ENCODE measurements at regions not wholly inside any gene's neighbourhood (a gene's known extent, or its start where the extent isn't known, plus 50 kb on each side); places are given as distances from the start of the nearest gene placed in this dataset.

- no peak for FAIRE-seq
- H3K4me3 ChIP-seq (replicated peaks in 1 of 3; ENCODE audit: insufficient read depth in 1 of 3, low read depth in 1 of 3, low read length in 3 of 3) = no peak overlapping the region
- H3K4me1 ChIP-seq (ENCODE audit: control insufficient read depth, extremely low read depth, insufficient read depth, low read length) = peaks cover 3% of the 10 kb centered on the region
- no peak overlapping the region for H3K4me2 ChIP-seq (ENCODE audit: insufficient read depth, low read length)
- dilution Hi-C loops (cut with MboI; ENCODE audit: extremely low pct_ligation_motif_present, low sequenced_read_pairs) = no loop called here
- POLR2A ChIA-PET = no interaction called here
- no peaks in the 10 kb centered on the region for H3K27me3 ChIP-seq (ENCODE audit: control insufficient read depth in 2 of 2, insufficient read depth in 2 of 2, low read length in 2 of 2)
- intact Hi-C loops (cut with micrococcal nuclease) = loop anchor here (1.0 kb wide), 1 partner anchor 123 kb away; no protein-coding TSS in a partner anchor
- no peaks in the 10 kb centered on the region for H3K36me3 ChIP-seq (ENCODE audit: control insufficient read depth in 2 of 2, extremely low read depth in 1 of 2, insufficient read depth in 2 of 2, low read length in 2 of 2)
- H3K9ac ChIP-seq (replicated peaks; ENCODE audit: extremely low read depth, insufficient read depth, low read length) = no peak overlapping the region
- no peak for TF ChIP-seq FOS (IDR thresholded peaks at IDR 0.05; ENCODE audit: borderline replicate concordance, insufficient read depth, low read length)
- no peak for TF ChIP-seq MAX (IDR thresholded peaks at IDR 0.05; ENCODE audit: insufficient read depth, insufficient read length)
- TF ChIP-seq MYC (IDR thresholded peaks at IDR 0.05; ENCODE audit: low read depth, low read length) = no peak
- TF ChIP-seq, protein P1, sequence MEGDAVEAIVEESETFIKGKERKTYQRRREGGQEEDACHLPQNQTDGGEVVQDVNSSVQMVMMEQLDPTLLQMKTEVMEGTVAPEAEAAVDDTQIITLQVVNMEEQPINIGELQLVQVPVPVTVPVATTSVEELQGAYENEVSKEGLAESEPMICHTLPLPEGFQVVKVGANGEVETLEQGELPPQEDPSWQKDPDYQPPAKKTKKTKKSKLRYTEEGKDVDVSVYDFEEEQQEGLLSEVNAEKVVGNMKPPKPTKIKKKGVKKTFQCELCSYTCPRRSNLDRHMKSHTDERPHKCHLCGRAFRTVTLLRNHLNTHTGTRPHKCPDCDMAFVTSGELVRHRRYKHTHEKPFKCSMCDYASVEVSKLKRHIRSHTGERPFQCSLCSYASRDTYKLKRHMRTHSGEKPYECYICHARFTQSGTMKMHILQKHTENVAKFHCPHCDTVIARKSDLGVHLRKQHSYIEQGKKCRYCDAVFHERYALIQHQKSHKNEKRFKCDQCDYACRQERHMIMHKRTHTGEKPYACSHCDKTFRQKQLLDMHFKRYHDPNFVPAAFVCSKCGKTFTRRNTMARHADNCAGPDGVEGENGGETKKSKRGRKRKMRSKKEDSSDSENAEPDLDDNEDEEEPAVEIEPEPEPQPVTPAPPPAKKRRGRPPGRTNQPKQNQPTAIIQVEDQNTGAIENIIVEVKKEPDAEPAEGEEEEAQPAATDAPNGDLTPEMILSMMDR (IDR thresholded peaks at IDR 0.05; ENCODE audit: extremely low read depth in 1 of 2, insufficient read depth in 1 of 2, low read depth in 1 of 2, low read length in 2 of 2) = no peak
- no peak for TF ChIP-seq POLR2A (IDR thresholded peaks at IDR 0.05; ENCODE audit: low read depth, low read length)
- no peaks in the 10 kb centered on the region for H4K20me1 ChIP-seq (replicated peaks; ENCODE audit: control insufficient read depth, extremely low read depth, insufficient read depth, low read length)
- no peaks in the 10 kb centered on the region for H3K79me2 ChIP-seq (ENCODE audit: control insufficient read depth, insufficient read depth, low read length)
- DNase-seq (ENCODE audit: low read depth, low spot score) = peak; percentile 43
- H3K27ac ChIP-seq (ENCODE audit: insufficient read depth, low read depth, low read length) = peak overlapping the region; percentile 11
- H3K9me3 ChIP-seq (replicated peaks; ENCODE audit: control insufficient read depth, insufficient read depth, low read length) = no peaks in the 10 kb centered on the region
- H3K9me1 ChIP-seq (replicated peaks; ENCODE audit: control insufficient read depth, extremely low read depth, insufficient read depth, low read length) = no peaks in the 10 kb centered on the region
- CTCF ChIA-PET = interaction anchor here (1.2 kb wide), 1 partner anchor 36 kb away, joined by 4 read pairs; no protein-coding TSS in a partner anchor
- no TSS peak for BruUV-seq (replicated peaks)
- no peak overlapping the region for H2AFZ ChIP-seq (ENCODE audit: low read depth, low read length)
Measured at GRCh38 chr7:13797545-13797944, 191.9 kb downstream of the ETV1 start.

Data from endothelial cell of umbilical vein (primary cell).